Epithelial cell of proximal tubule (primary cell): ENCODE measurements at regions not wholly inside any gene's neighbourhood (a gene's known extent, or its start where the extent isn't known, plus 50 kb on each side); places are given as distances from the start of the nearest gene placed in this dataset.
"Not testable (repeated sequence)": the region's sequence is repeated elsewhere in the genome, so short reads cannot be mapped to it uniquely, and the experiment has no call there.

Experiments used
- DNase-seq: peaks from one replicate; pipeline ENCODE4 v3.0.0-alpha.2; 2011; ENCODE audit warnings: low read depth
- H3K4me3 ChIP-seq: 2 replicates; pipeline ENCODE4 v1.5.1; 2011; ENCODE audit warnings: low read depth, mild to moderate bottlenecking, low read length
- CTCF ChIP-seq: conservative IDR thresholded peaks from 2 replicates; pipeline ENCODE4 v1.5.1; 2012; ENCODE audit warnings: low read depth, mild to moderate bottlenecking, low read length

GRCh38 chr5:174457141-174457678 lies 267.2 kb upstream of the MSX2 start:
- no peak for DNase-seq
- no peak for TF ChIP-seq CTCF
- no peak overlapping the region for H3K4me3 ChIP-seq

- no peak overlapping the region for H3K4me3 ChIP-seq
- TF ChIP-seq CTCF, result no peak
- DNase-seq, result no peak
Observed at GRCh38 chr5:174459071-174459702, 265.2 kb upstream of the MSX2 start.

GRCh38 chr5:174459832-174460448 lies 264.4 kb upstream of the MSX2 start:
- TF ChIP-seq CTCF, result no peak
- no peak for DNase-seq
- no peak overlapping the region for H3K4me3 ChIP-seq

GRCh38 chr5:174462129-174462528 lies 262.3 kb upstream of the MSX2 start:
- TF ChIP-seq CTCF, result no peak
- no peak for DNase-seq
- no peak overlapping the region for H3K4me3 ChIP-seq

- no peak overlapping the region for H3K4me3 ChIP-seq
- no peak for DNase-seq
- TF ChIP-seq CTCF, result peak; percentile 9
Observed at GRCh38 chr5:174464504-174465165, 259.7 kb upstream of the MSX2 start.

- DNase-seq, H3K4me3 ChIP-seq: not testable (repeated sequence)
Observed at GRCh38 chr5:174471528-174471927, 252.9 kb upstream of the MSX2 start.

- DNase-seq, result no peak
- no peak for TF ChIP-seq CTCF
Observed at GRCh38 chr5:174472956-174473355, 251.4 kb upstream of the MSX2 start.

GRCh38 chr5:174476001-174476400 lies 248.4 kb upstream of the MSX2 start:
- H3K4me3 ChIP-seq, DNase-seq: not testable (repeated sequence)

More at GRCh38 chr5:174472956-174473355, 251.4 kb upstream of the MSX2 start:
- H3K4me3 ChIP-seq, result no peak overlapping the region
